Kidney epithelial cell (primary cell): ENCODE measurements at regions not wholly inside any gene's neighbourhood (a gene's known extent, or its start where the extent isn't known, plus 50 kb on each side); places are given as distances from the start of the nearest gene placed in this dataset.
"Not testable (repeated sequence)": the region's sequence is repeated elsewhere in the genome, so short reads cannot be mapped to it uniquely, and the experiment has no call there.

ENCODE experiments used
- DNase-seq: peaks from one replicate; pipeline ENCODE4 v3.0.0-alpha.2; 2010; ENCODE audit warnings: low read depth
- H3K27me3 ChIP-seq: 2 replicates; pipeline ENCODE4 v1.6.0; 2011; ENCODE audit warnings: low read length; ENCODE audit not compliant: control insufficient read depth, insufficient read depth
- H3K36me3 ChIP-seq: 2 replicates; pipeline ENCODE4 v1.5.1; 2011; ENCODE audit warnings: low read length; ENCODE audit not compliant: control insufficient read depth, insufficient read depth
- H3K4me3 ChIP-seq: 2 replicates; pipeline ENCODE4 v1.5.1; 2011; ENCODE audit warnings: low read depth, mild to moderate bottlenecking, control low read depth, low read length
- CTCF ChIP-seq: IDR thresholded peaks from 2 replicates; pipeline ENCODE4 v1.5.1; 2011; ENCODE audit warnings: mild to moderate bottlenecking, moderate library complexity, low read length, control low read depth, inconsistent platforms; ENCODE audit not compliant: insufficient read depth, poor library complexity, severe bottlenecking

- no peak for TF ChIP-seq CTCF
- DNase-seq, result no peak
- no peaks in the 10 kb centered on the region for H3K27me3 ChIP-seq
Observed at GRCh38 chr2:160826496-160826895, 332.9 kb upstream of the RBMS1 start.

GRCh38 chr2:160828076-160828475, 332.2 kb upstream of the TANK start:
- no peak for TF ChIP-seq CTCF
- Histone ChIP-seq H3K36me3 (no peaks in the 10 kb centered on the region), H3K27me3 (no peaks in the 10 kb centered on the region), H3K4me3 (no peak overlapping the region)
- no peak for DNase-seq

More at GRCh38 chr2:160826496-160826895, 332.9 kb upstream of the RBMS1 start:
- no peaks in the 10 kb centered on the region for H3K36me3 ChIP-seq
- H3K4me3 ChIP-seq, result no peak overlapping the region

- H3K4me3 ChIP-seq, H3K27me3 ChIP-seq, H3K36me3 ChIP-seq, DNase-seq: not testable (repeated sequence)
Observed at GRCh38 chr2:160832381-160832780, 327.8 kb upstream of the TANK start.

GRCh38 chr2:160835166-160835565, 325.1 kb upstream of the TANK start:
- TF ChIP-seq CTCF, result no peak
- no peak overlapping the region for H3K4me3 ChIP-seq

GRCh38 chr2:160836755-160837154, 323.5 kb upstream of the TANK start:
- DNase-seq, result peak; percentile 60
- Histone ChIP-seq H3K27me3 (no peaks in the 10 kb centered on the region), H3K4me3 (no peak overlapping the region), H3K36me3 (no peaks in the 10 kb centered on the region)
- no peak for TF ChIP-seq CTCF

More at GRCh38 chr2:160835166-160835565, 325.1 kb upstream of the TANK start:
- no peak for DNase-seq
- Histone ChIP-seq H3K27me3 (no peaks in the 10 kb centered on the region), H3K36me3 (no peaks in the 10 kb centered on the region)

GRCh38 chr2:160837416-160837815, 322.8 kb upstream of the TANK start:
- Histone ChIP-seq H3K4me3 (no peak overlapping the region), H3K27me3 (no peaks in the 10 kb centered on the region), H3K36me3 (no peaks in the 10 kb centered on the region)
- TF ChIP-seq CTCF, result no peak
- no peak for DNase-seq
